ENCODE measurements at regions not wholly inside any gene's neighbourhood (a gene's known extent, or its start where the extent isn't known, plus 50 kb on each side); places are given as distances from the start of the nearest gene placed in this dataset.

DNA sequence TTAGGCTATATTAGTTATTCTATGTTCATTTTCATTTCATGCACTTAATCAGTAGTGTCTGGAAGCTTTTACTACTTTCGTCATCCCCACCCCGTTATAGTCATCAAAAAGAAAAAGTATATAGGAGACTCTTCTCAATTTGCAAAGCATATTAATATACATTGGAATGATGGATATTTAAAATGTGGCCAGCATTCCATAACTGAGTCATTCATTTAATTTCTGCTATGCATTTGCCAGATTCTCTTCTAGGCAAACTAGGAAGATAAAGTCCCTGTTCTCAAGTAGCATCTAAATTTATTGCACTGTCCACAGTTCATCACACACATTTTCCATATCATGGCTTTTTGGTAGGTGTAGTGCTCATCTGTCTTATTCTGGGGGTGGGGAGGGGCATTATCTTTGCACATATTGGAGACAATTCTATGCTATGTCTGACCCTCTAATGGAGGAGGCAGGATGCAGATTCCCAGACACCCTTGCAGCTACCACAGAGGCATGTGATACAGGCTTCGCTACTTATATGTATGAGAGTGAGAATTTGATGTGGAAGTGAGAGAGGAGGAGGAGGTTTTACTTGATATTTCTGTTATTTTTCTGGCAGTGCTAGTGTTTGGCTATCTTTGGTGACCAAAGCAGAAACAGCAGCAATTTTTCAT lies 125.8 kb downstream of the CTH start:
- no peaks in the 10 kb centered on the region for H3K36me3 ChIP-seq
- TF ChIP-seq, protein P1, sequence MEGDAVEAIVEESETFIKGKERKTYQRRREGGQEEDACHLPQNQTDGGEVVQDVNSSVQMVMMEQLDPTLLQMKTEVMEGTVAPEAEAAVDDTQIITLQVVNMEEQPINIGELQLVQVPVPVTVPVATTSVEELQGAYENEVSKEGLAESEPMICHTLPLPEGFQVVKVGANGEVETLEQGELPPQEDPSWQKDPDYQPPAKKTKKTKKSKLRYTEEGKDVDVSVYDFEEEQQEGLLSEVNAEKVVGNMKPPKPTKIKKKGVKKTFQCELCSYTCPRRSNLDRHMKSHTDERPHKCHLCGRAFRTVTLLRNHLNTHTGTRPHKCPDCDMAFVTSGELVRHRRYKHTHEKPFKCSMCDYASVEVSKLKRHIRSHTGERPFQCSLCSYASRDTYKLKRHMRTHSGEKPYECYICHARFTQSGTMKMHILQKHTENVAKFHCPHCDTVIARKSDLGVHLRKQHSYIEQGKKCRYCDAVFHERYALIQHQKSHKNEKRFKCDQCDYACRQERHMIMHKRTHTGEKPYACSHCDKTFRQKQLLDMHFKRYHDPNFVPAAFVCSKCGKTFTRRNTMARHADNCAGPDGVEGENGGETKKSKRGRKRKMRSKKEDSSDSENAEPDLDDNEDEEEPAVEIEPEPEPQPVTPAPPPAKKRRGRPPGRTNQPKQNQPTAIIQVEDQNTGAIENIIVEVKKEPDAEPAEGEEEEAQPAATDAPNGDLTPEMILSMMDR (IDR thresholded peaks at IDR 0.05), result no peak
- TF ChIP-seq POLR2A (IDR thresholded peaks at IDR 0.05), result no peak
- no peak overlapping the region for H3K4me3 ChIP-seq (replicated peaks in 1 of 3)
- no peak overlapping the region for H3K27ac ChIP-seq
- intact Hi-C loops (cut with DNase I), result no loop called here
- H3K9me3 ChIP-seq, result no peaks in the 10 kb centered on the region
- 84 to 95% methylated on average over 3 of the region's 3 CpGs for WGBS, 2 donors
- H3K27me3 ChIP-seq, result no peaks in the 10 kb centered on the region
- no peaks in the 10 kb centered on the region for H3K4me1 ChIP-seq
- no peak for DNase-seq

DNA sequence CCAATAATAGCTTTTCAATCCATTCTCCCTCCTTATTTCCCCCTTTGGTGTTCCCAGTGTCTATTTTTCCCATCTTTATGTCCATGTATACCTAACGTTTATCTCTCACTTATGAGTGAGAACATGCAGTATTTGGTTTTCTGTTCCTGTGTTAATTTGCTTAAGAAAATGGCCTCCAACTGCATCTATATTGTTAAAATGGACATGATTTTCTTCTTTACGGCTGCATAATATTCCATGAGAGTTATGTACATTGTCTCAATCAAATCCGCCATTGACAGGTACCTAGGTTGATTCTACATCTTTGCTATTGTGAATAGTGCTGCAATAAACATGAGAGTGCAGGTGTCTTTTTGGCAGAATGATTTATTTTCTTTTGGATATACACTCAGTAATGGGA lies 126.7 kb downstream of the CTH start:
- H3K27me3 ChIP-seq, result no peaks in the 10 kb centered on the region
- no peak for DNase-seq
- WGBS, 2 donors, result 90 to 99% methylated on average over 3 of the region's 3 CpGs
- no peak for TF ChIP-seq POLR2A (IDR thresholded peaks at IDR 0.05)
- TF ChIP-seq, protein P1 (IDR thresholded peaks at IDR 0.05), result no peak
- H3K4me1 ChIP-seq, result no peaks in the 10 kb centered on the region
- no peak overlapping the region for H3K4me3 ChIP-seq (replicated peaks in 1 of 3)
- H3K9me3 ChIP-seq, result no peaks in the 10 kb centered on the region
- H3K36me3 ChIP-seq, result no peaks in the 10 kb centered on the region
- H3K27ac ChIP-seq, result no peak overlapping the region
- intact Hi-C loops (cut with DNase I), result no loop called here

DNA sequence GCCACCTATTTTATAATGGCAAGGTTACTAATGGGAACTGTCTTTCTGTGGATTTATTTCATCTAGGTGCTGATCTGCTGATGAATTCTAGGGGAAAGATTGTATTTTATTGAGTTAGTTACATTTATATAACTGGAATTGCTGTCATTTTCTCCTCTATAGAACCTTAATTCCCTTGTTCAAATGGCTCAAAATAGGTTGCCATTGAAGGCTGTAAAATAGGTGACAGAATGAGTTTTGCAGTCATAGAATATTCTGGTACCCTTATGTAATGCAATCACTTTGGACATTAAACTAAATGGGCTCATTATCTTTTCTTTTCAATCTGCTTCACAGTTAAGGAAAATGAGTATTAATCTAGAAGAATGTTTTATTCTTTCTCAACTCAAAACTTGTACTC lies 131.0 kb downstream of the CTH start:
- Histone ChIP-seq H3K27me3 (no peaks in the 10 kb centered on the region), H3K4me1 (no peaks in the 10 kb centered on the region), H3K36me3 (no peaks in the 10 kb centered on the region), H3K4me3 (replicated peaks in 1 of 3) (no peak overlapping the region), H3K27ac (no peak overlapping the region), H3K9me3 (no peaks in the 10 kb centered on the region)
- intact Hi-C loops (cut with DNase I), result no loop called here
- no peak for TF ChIP-seq POLR2A (IDR thresholded peaks at IDR 0.05)
- TF ChIP-seq, protein P1 (IDR thresholded peaks at IDR 0.05), result no peak
- no peak for DNase-seq

DNA sequence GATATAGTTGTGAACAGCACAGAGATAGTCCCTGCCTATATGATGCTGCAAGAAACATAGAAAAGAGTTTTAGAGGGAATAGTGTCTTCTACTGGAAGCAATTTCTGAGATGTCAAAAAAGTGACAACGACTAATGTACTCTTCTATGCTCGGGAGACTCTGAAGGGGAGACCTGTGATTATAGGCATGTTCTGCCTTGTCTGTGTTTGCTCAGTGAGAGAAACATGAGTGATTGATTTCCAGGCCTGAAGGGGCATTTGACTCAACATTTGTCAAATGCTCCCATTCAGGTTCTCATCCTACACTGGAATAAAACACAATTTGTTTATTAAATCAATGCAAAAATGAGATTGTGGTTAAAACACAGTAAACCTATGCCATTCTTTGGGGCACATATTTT lies 131.8 kb downstream of the CTH start:
- WGBS, 2 donors, result 41 to 51% methylated on average over 2 of the region's 2 CpGs
- H3K27me3 ChIP-seq, result no peaks in the 10 kb centered on the region
- no peaks in the 10 kb centered on the region for H3K9me3 ChIP-seq
- no peaks in the 10 kb centered on the region for H3K4me1 ChIP-seq
- no peaks in the 10 kb centered on the region for H3K36me3 ChIP-seq
- H3K4me3 ChIP-seq (replicated peaks in 1 of 3), result no peak overlapping the region
- DNase-seq, result no peak
- H3K27ac ChIP-seq, result no peak overlapping the region
- intact Hi-C loops (cut with DNase I), result no loop called here
- TF ChIP-seq, protein P1 (IDR thresholded peaks at IDR 0.05), result no peak
- no peak for TF ChIP-seq POLR2A (IDR thresholded peaks at IDR 0.05)

DNA sequence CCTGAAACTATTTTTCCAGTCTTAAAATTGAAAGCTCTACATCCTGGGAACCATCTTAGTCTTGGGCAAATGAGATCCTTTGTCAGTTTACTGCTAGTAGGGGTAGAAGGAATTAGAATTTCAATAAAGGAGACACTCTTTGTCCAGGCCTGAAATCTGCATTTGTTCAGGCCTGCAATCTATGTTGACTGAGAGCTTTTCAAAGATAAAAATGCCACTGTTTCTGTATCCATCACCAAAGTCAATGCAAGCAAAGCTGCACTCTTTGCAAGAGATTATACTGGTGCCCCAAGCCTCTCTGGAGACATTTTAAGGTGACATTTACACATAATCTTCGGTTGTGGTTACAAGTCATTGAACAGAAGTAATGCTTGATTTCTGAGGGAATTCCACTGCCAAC lies 135.7 kb downstream of the CTH start:
- intact Hi-C loops (cut with DNase I), result no loop called here

More for the DNA sequence above, 135.7 kb downstream of the CTH start:
- Histone ChIP-seq H3K4me3 (replicated peaks in 1 of 3) (no peak overlapping the region), H3K27ac (no peak overlapping the region), H3K27me3 (no peaks in the 10 kb centered on the region), H3K36me3 (no peaks in the 10 kb centered on the region), H3K9me3 (no peaks in the 10 kb centered on the region), H3K4me1 (no peaks in the 10 kb centered on the region)
- TF ChIP-seq, protein P1 (IDR thresholded peaks at IDR 0.05), result no peak
- no peak for TF ChIP-seq POLR2A (IDR thresholded peaks at IDR 0.05)
- no peak for DNase-seq
- 56 to 75% methylated on average over 1 of the region's 1 CpG for WGBS, 2 donors

Measured in thyroid gland (tissue), 4 donors.